ENCODE measurements at regions not wholly inside any gene's neighbourhood (a gene's known extent, or its start where the extent isn't known, plus 50 kb on each side); places are given as distances from the start of the nearest gene placed in this dataset.

DNA sequence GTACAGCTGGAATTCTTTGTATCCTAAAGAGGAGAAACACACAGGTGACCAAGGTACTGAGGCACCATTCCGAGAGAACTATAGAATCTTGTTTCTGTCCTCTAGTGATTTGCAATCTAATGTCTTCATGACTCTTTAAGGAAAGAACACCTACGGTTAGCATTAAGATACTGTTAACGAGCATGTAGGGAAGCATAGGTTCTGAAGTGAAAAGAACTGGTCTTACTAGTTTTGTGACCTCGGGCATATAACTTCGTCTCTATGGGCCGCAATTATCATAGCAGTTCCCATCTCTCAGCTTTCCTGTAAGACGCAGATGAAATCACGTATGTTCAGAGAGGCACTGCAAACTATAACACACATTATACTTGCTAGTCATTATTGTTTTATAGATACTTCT is 193.0 kb upstream of the NBEA start:
- ATAC-seq = no peak

More for the DNA sequence above, 193.0 kb upstream of the NBEA start:
- Histone ChIP-seq H3K4me3 (replicated peaks in 1 of 2; ENCODE audit: low read depth in 1 of 2, low read length in 2 of 2) (no peak overlapping the region), H2AFZ (ENCODE audit: low read depth, low read length, poor library complexity, severe bottlenecking) (no peak overlapping the region), H3K9ac (ENCODE audit: low read length) (no peak overlapping the region), H3K9me2 (ENCODE audit: insufficient read depth) (no peaks in the 10 kb centered on the region), H3K79me2 (ENCODE audit: insufficient read depth, low read length) (no peaks in the 10 kb centered on the region), H3K9me3 (ENCODE audit: control insufficient read depth in 1 of 2, insufficient read depth in 1 of 2, low read depth in 1 of 2, low read length in 2 of 2) (no peaks in the 10 kb centered on the region), H3K4me1 (ENCODE audit: control insufficient read depth in 1 of 2, insufficient read depth in 2 of 2, low read length in 2 of 2) (no peaks in the 10 kb centered on the region), H3K27me3 (ENCODE audit: insufficient read depth, low read length) (no peaks in the 10 kb centered on the region), H3K27ac (ENCODE audit: low read depth, low read length) (no peak overlapping the region), H3K4me2 (ENCODE audit: low read length) (no peak overlapping the region), H3K36me3 (ENCODE audit: control insufficient read depth in 1 of 2, insufficient read depth in 2 of 2, low read length in 2 of 2) (no peaks in the 10 kb centered on the region), H4K20me1 (ENCODE audit: insufficient read depth) (no peaks in the 10 kb centered on the region)
- no TSS peak for BruUV-seq (replicated peaks)
- no peak for DNase-seq (ENCODE audit: low read depth, low spot score)
- TF ChIP-seq, protein P1, sequence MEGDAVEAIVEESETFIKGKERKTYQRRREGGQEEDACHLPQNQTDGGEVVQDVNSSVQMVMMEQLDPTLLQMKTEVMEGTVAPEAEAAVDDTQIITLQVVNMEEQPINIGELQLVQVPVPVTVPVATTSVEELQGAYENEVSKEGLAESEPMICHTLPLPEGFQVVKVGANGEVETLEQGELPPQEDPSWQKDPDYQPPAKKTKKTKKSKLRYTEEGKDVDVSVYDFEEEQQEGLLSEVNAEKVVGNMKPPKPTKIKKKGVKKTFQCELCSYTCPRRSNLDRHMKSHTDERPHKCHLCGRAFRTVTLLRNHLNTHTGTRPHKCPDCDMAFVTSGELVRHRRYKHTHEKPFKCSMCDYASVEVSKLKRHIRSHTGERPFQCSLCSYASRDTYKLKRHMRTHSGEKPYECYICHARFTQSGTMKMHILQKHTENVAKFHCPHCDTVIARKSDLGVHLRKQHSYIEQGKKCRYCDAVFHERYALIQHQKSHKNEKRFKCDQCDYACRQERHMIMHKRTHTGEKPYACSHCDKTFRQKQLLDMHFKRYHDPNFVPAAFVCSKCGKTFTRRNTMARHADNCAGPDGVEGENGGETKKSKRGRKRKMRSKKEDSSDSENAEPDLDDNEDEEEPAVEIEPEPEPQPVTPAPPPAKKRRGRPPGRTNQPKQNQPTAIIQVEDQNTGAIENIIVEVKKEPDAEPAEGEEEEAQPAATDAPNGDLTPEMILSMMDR (IDR thresholded peaks at IDR 0.05 in 2 of 3, conservative IDR thresholded peaks at IDR 0.05 in 1 of 3; ENCODE audit: borderline replicate concordance in 1 of 3, insufficient read depth in 1 of 3, low read depth in 2 of 3, low read length in 2 of 3) = no peak
- no peak for TF ChIP-seq SIN3A (IDR thresholded peaks at IDR 0.05; ENCODE audit: low read depth)
- no peak for TF ChIP-seq TCF7L2 (IDR thresholded peaks at IDR 0.05; ENCODE audit: borderline replicate concordance, extremely low read depth, insufficient read depth, insufficient read length)
- no peak for TF ChIP-seq POLR2A (IDR thresholded peaks at IDR 0.05; ENCODE audit: borderline replicate concordance, extremely low read depth, insufficient read depth, insufficient read length)
- TF ChIP-seq CEBPB (IDR thresholded peaks at IDR 0.05; ENCODE audit: low read depth) = no peak
- TF ChIP-seq RAD21 (IDR thresholded peaks at IDR 0.05; ENCODE audit: low read depth) = no peak
- TF ChIP-seq, protein P2, sequence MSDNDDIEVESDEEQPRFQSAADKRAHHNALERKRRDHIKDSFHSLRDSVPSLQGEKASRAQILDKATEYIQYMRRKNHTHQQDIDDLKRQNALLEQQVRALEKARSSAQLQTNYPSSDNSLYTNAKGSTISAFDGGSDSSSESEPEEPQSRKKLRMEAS (IDR thresholded peaks at IDR 0.05) = no peak
- no peak for TF ChIP-seq CBX3 (IDR thresholded peaks at IDR 0.05; ENCODE audit: low read depth)
- TF ChIP-seq EGR1 (IDR thresholded peaks at IDR 0.05; ENCODE audit: low read depth) = no peak
- TF ChIP-seq, protein P3, sequence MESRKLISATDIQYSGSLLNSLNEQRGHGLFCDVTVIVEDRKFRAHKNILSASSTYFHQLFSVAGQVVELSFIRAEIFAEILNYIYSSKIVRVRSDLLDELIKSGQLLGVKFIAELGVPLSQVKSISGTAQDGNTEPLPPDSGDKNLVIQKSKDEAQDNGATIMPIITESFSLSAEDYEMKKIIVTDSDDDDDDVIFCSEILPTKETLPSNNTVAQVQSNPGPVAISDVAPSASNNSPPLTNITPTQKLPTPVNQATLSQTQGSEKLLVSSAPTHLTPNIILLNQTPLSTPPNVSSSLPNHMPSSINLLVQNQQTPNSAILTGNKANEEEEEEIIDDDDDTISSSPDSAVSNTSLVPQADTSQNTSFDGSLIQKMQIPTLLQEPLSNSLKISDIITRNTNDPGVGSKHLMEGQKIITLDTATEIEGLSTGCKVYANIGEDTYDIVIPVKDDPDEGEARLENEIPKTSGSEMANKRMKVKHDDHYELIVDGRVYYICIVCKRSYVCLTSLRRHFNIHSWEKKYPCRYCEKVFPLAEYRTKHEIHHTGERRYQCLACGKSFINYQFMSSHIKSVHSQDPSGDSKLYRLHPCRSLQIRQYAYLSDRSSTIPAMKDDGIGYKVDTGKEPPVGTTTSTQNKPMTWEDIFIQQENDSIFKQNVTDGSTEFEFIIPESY (IDR thresholded peaks at IDR 0.05; ENCODE audit: extremely low read depth, insufficient replicate concordance, low read length) = no peak
- TF ChIP-seq, protein P4, sequence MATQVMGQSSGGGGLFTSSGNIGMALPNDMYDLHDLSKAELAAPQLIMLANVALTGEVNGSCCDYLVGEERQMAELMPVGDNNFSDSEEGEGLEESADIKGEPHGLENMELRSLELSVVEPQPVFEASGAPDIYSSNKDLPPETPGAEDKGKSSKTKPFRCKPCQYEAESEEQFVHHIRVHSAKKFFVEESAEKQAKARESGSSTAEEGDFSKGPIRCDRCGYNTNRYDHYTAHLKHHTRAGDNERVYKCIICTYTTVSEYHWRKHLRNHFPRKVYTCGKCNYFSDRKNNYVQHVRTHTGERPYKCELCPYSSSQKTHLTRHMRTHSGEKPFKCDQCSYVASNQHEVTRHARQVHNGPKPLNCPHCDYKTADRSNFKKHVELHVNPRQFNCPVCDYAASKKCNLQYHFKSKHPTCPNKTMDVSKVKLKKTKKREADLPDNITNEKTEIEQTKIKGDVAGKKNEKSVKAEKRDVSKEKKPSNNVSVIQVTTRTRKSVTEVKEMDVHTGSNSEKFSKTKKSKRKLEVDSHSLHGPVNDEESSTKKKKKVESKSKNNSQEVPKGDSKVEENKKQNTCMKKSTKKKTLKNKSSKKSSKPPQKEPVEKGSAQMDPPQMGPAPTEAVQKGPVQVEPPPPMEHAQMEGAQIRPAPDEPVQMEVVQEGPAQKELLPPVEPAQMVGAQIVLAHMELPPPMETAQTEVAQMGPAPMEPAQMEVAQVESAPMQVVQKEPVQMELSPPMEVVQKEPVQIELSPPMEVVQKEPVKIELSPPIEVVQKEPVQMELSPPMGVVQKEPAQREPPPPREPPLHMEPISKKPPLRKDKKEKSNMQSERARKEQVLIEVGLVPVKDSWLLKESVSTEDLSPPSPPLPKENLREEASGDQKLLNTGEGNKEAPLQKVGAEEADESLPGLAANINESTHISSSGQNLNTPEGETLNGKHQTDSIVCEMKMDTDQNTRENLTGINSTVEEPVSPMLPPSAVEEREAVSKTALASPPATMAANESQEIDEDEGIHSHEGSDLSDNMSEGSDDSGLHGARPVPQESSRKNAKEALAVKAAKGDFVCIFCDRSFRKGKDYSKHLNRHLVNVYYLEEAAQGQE (IDR thresholded peaks at IDR 0.05; ENCODE audit: low read depth) = no peak
- no peak for TF ChIP-seq POLR2AphosphoS5 (IDR thresholded peaks at IDR 0.05; ENCODE audit: low read depth, low read length)
- POLR2A ChIA-PET = no interaction called here
- intact Hi-C loops (cut with micrococcal nuclease) = no loop called here
- RAD21 ChIA-PET (ENCODE audit: low non-redundant PET in 1 of 2, low total read pairs in 2 of 2, uncharacterized antibody in 2 of 2, unreplicated experiment in 2 of 2) = no interaction called here
- CTCF ChIA-PET = no interaction called here
